ENCODE measurements at regions not wholly inside any gene's neighbourhood (a gene's known extent, or its start where the extent isn't known, plus 50 kb on each side); places are given as distances from the start of the nearest gene placed in this dataset.

- TF ChIP-seq POLR2A (IDR thresholded peaks at IDR 0.05): no peak
- no peak for TF ChIP-seq CTCF (IDR thresholded peaks at IDR 0.05)
Measured at GRCh38 chr5:121660142-121660541, 191.5 kb upstream of the FTMT start.
